Lung (tissue), 11 donors: ENCODE measurements at regions not wholly inside any gene's neighbourhood (a gene's known extent, or its start where the extent isn't known, plus 50 kb on each side); places are given as distances from the start of the nearest gene placed in this dataset.

Experiments
- ATAC-seq: fragments of 200-7000 bp; cut with Tn5 transposase; one replicate; pipeline ENCODE4 v1.9.1; 2020; ENCODE audit warnings: moderate number of reproducible peaks; ENCODE audit not compliant: insufficient read depth, low FRiP score
- DNase-seq, 3 donors: peaks; one replicate each; pipeline ENCODE4 v3.0.0-alpha.2; 2013 to 2017
- H3K27ac ChIP-seq, 2 donors: one replicate each; pipeline ENCODE4 v1.5.1; 2013; ENCODE audit warnings: mild to moderate bottlenecking in 2 of 2, moderate library complexity in 2 of 2, control low read depth in 1 of 2, inconsistent platforms in 1 of 2, low read depth in 1 of 2, low read length in 1 of 2
- H3K27me3 ChIP-seq, 3 donors: one replicate each; pipeline ENCODE4 v1.5.1; 2013; ENCODE audit warnings: low read length in 2 of 3; ENCODE audit not compliant: control insufficient read depth in 3 of 3, insufficient read depth in 3 of 3
- H3K36me3 ChIP-seq, 4 donors: one replicate each; pipeline ENCODE4 v1.5.1; 2013; ENCODE audit warnings: low read length in 4 of 4, mild to moderate bottlenecking in 1 of 4, moderate library complexity in 1 of 4; ENCODE audit not compliant: control insufficient read depth in 4 of 4, insufficient read depth in 4 of 4
- H3K4me1 ChIP-seq, 5 donors: one replicate each; pipeline ENCODE4 v1.5.1; 2013; ENCODE audit warnings: low read length in 5 of 5, mild to moderate bottlenecking in 2 of 5, moderate library complexity in 1 of 5; ENCODE audit not compliant: control insufficient read depth in 5 of 5, insufficient read depth in 5 of 5
- H3K4me3 ChIP-seq: one replicate; pipeline ENCODE4 v1.5.1; 2013; ENCODE audit warnings: mild to moderate bottlenecking, control low read depth, moderate library complexity
- H3K9ac ChIP-seq, 2 donors: one replicate each; pipeline ENCODE4 v1.5.1; 2013; ENCODE audit warnings: low read length in 2 of 2, control low read depth in 1 of 2; ENCODE audit not compliant: insufficient read depth in 1 of 2
- H3K9me3 ChIP-seq, 4 donors: one replicate each; pipeline ENCODE4 v1.5.1; 2013; ENCODE audit warnings: low read length in 3 of 4, mild to moderate bottlenecking in 1 of 4, moderate library complexity in 1 of 4; ENCODE audit not compliant: control insufficient read depth in 4 of 4, insufficient read depth in 3 of 4
- CTCF ChIP-seq: IDR thresholded peaks from 2 replicates; pipeline ENCODE4 v1.5.1; 2012; ENCODE audit warnings: mild to moderate bottlenecking; ENCODE audit errors: control extremely low read depth, extremely low read depth
- WGBS, 2 donors: extraction: QIAGEN DNeasy Blood & Tissue Kit; methylation state at CpG; one replicate each; pipeline ENCODE4 v1.1.7; 2013; 5-methylcytosine and 5-hydroxymethylcytosine counted together
- donor health status: control.
- donor health status: control.
- donor health status: Bipolar disorder and iron deficiency.
- donor health status: healthy.
- donor health status: DM: yes; HTN: yes; CAD: no.

- WGBS, 2 donors: 91 to 92% methylated on average over 3 of the region's 3 CpGs
- no peak for TF ChIP-seq CTCF
- H3K9ac ChIP-seq: no peak overlapping the region
- H3K27me3 ChIP-seq: no peaks in the 10 kb centered on the region
- ATAC-seq: no peak
- no peak overlapping the region for H3K27ac ChIP-seq
- no peaks in the 10 kb centered on the region for H3K36me3 ChIP-seq
- no peaks in the 10 kb centered on the region for H3K9me3 ChIP-seq
- peaks cover 0 to 1% (median 0%) of the 10 kb centered on the region in 5 donors for H3K4me1 ChIP-seq
- no peak overlapping the region for H3K4me3 ChIP-seq
- DNase-seq: no peak
Measured at GRCh38 chr5:72688916-72689315, 127.5 kb upstream of the TNPO1 start.

GRCh38 chr5:72687288-72687687 is 129.2 kb upstream of the TNPO1 start:
- Histone ChIP-seq H3K9me3 (peaks cover 0 to 4% (median 1%) of the 10 kb centered on the region in 4 donors), H3K36me3 (no peaks in the 10 kb centered on the region), H3K4me3 (no peak overlapping the region), H3K9ac (no peak overlapping the region), H3K27me3 (no peaks in the 10 kb centered on the region), H3K27ac (no peak overlapping the region), H3K4me1 (no peaks in the 10 kb centered on the region)
- TF ChIP-seq CTCF: no peak
- WGBS, 2 donors: 27 to 68% methylated on average over 1 of the region's 1 CpG
- ATAC-seq (no peak), DNase-seq (no peak)

- no peak for ATAC-seq
- Histone ChIP-seq H3K9me3 (peaks cover 0 to 7% (median 3%) of the 10 kb centered on the region in 4 donors), H3K27ac (no peak overlapping the region), H3K36me3 (no peaks in the 10 kb centered on the region), H3K27me3 (no peaks in the 10 kb centered on the region), H3K4me3 (no peak overlapping the region), H3K4me1 (no peaks in the 10 kb centered on the region), H3K9ac (no peak overlapping the region)
- no peak for DNase-seq
- no peak for TF ChIP-seq CTCF
- 87 to 95% methylated on average over 2 of the region's 2 CpGs for WGBS, 2 donors
Measured at GRCh38 chr5:72682561-72682960, 133.9 kb upstream of the TNPO1 start.

- 84 to 90% methylated on average over 3 of the region's 3 CpGs for WGBS, 2 donors
- no peak for DNase-seq
- H3K9me3 ChIP-seq: peaks cover 0 to 7% (median 3%) of the 10 kb centered on the region in 4 donors
- no peaks in the 10 kb centered on the region for H3K4me1 ChIP-seq
- no peak for ATAC-seq
- H3K27ac ChIP-seq: no peak overlapping the region
- H3K36me3 ChIP-seq: no peaks in the 10 kb centered on the region
- H3K4me3 ChIP-seq: no peak overlapping the region
- TF ChIP-seq CTCF: no peak
- H3K9ac ChIP-seq: no peak overlapping the region
- no peaks in the 10 kb centered on the region for H3K27me3 ChIP-seq
Measured at GRCh38 chr5:72681781-72682180, 134.7 kb upstream of the TNPO1 start.
